ENCODE measurements at regions not wholly inside any gene's neighbourhood (a gene's known extent, or its start where the extent isn't known, plus 50 kb on each side); places are given as distances from the start of the nearest gene placed in this dataset.

DNA sequence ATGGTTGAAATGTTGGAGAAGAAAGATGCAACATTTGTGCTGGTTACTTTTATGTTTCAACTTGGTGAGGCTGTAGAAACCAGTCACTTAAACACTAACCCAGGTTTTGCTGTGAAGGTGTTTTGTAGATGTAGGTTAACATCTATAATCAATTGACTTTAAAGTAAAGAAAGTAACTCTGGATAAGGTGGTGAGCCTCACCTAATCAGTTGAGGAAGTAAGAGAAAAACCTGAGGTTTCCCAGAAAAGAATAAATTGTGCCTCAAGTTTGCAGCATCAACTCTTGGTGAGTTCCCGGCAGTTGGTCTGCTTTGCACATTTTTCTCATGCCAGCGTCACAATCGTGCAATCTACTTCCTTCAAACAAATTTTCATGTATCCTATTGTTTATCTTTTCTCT lies 673.4 kb downstream of the QKI start:
- in situ Hi-C loops (cut with MboI; ENCODE audit: low sequenced_read_pairs) (no loop called here), dilution Hi-C loops (cut with HindIII; ENCODE audit: low sequenced_read_pairs, unreplicated experiment) (no loop called here), intact Hi-C loops (cut with micrococcal nuclease) (no loop called here)
- Histone ChIP-seq H2BK15ac (ENCODE audit: low read depth, low read length) (no peak overlapping the region), H3K79me1 (ENCODE audit: low read depth in 1 of 2, low read length in 2 of 2) (no peaks in the 10 kb centered on the region), H3K14ac (replicated peaks; ENCODE audit: low read depth, low read length) (no peak overlapping the region), H3K4me2 (ENCODE audit: low read depth, low read length) (no peak overlapping the region), H3K9me1 (ENCODE audit: insufficient read depth, low read length) (no peaks in the 10 kb centered on the region), H3K9me3 (ENCODE audit: control insufficient read depth, insufficient read depth, low read length) (peaks cover 12% of the 10 kb centered on the region), H2AK9ac (replicated peaks; ENCODE audit: low read depth, low read length, poor library complexity) (no peak overlapping the region), H3K27me3 (ENCODE audit: control insufficient read depth, insufficient read depth, low read length) (no peaks in the 10 kb centered on the region), H3K4me1 (ENCODE audit: control insufficient read depth, insufficient read depth, low read length) (no peaks in the 10 kb centered on the region), H2BK20ac (ENCODE audit: low read depth, low read length) (no peak overlapping the region), H2BK5ac (ENCODE audit: low read depth, low read length, poor library complexity, severe bottlenecking) (no peak overlapping the region), H3K4ac (ENCODE audit: low read depth, low read length) (no peak overlapping the region), H4K91ac (ENCODE audit: insufficient read depth, low read depth, low read length) (no peak overlapping the region), H3K18ac (ENCODE audit: low read depth, low read length) (no peak overlapping the region), H3K23ac (ENCODE audit: low read depth, low read length) (no peak overlapping the region), H4K8ac (ENCODE audit: low read depth in 2 of 2, low read length in 2 of 2) (no peak overlapping the region), H2AFZ (replicated peaks; ENCODE audit: low read length, poor library complexity) (no peak overlapping the region), H3K56ac (ENCODE audit: extremely low read depth, insufficient read depth, low read length) (no peak overlapping the region), H3K4me3 (ENCODE audit: insufficient read depth, low read depth, low read length) (no peak overlapping the region), H2BK120ac (ENCODE audit: low read depth, low read length) (no peak overlapping the region), H2AK5ac (ENCODE audit: low read depth, low read length) (no peak overlapping the region), H4K20me1 (ENCODE audit: insufficient read depth, low read length) (no peaks in the 10 kb centered on the region), H3K27ac (ENCODE audit: insufficient read depth, low read length) (no peak overlapping the region), H3K9ac (ENCODE audit: low read depth, low read length) (no peak overlapping the region), H3K36me3 (ENCODE audit: control insufficient read depth, insufficient read depth, low read length) (no peaks in the 10 kb centered on the region), H4K5ac (ENCODE audit: low read depth, low read length) (no peak overlapping the region)
- ATAC-seq (ENCODE audit: low read depth) = no peak
- TF ChIP-seq NFE2L2 (IDR thresholded peaks at IDR 0.05; ENCODE audit: low read depth, low read length) (no peak), RAD21 (IDR thresholded peaks at IDR 0.05; ENCODE audit: low read length) (no peak), RFX5 (IDR thresholded peaks at IDR 0.05; ENCODE audit: low read depth, low read length) (no peak), BHLHE40 (IDR thresholded peaks at IDR 0.05; ENCODE audit: low read depth, low read length) (no peak)
- TF ChIP-seq, protein P1, sequence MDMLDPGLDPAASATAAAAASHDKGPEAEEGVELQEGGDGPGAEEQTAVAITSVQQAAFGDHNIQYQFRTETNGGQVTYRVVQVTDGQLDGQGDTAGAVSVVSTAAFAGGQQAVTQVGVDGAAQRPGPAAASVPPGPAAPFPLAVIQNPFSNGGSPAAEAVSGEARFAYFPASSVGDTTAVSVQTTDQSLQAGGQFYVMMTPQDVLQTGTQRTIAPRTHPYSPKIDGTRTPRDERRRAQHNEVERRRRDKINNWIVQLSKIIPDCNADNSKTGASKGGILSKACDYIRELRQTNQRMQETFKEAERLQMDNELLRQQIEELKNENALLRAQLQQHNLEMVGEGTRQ (IDR thresholded peaks at IDR 0.05; ENCODE audit: low read depth, low read length) = no peak
- WGBS, 2 experiments (ENCODE audit: extremely low coverage in 2 of 2, insufficient read length in 1 of 2) = no CpG with 5 or more reads among the region's 3 CpGs
- DNase-seq = no peak
- no TSS peak for BruUV-seq (replicated peaks)
- CTCF ChIA-PET = no interaction called here
- POLR2A ChIA-PET (ENCODE audit: unreplicated experiment) = no interaction called here

Measured in IMR-90 (cell line).